Activated CD8-positive, alpha-beta memory T cell treated with anti-CD3 and anti-CD28 coated beads, Interleukin-2, amount 50 U/mL, for 1 hour (primary cell): ENCODE measurements at regions not wholly inside any gene's neighbourhood (a gene's known extent, or its start where the extent isn't known, plus 50 kb on each side); places are given as distances from the start of the nearest gene placed in this dataset.
"Not testable (repeated sequence)": the region's sequence is repeated elsewhere in the genome, so short reads cannot be mapped to it uniquely, and the experiment has no call there.

Source experiments
- DNase-seq: peaks from one replicate; pipeline ENCODE4 v3.0.0-alpha.2; 2020; ENCODE audit errors: extremely low read depth

DNA sequence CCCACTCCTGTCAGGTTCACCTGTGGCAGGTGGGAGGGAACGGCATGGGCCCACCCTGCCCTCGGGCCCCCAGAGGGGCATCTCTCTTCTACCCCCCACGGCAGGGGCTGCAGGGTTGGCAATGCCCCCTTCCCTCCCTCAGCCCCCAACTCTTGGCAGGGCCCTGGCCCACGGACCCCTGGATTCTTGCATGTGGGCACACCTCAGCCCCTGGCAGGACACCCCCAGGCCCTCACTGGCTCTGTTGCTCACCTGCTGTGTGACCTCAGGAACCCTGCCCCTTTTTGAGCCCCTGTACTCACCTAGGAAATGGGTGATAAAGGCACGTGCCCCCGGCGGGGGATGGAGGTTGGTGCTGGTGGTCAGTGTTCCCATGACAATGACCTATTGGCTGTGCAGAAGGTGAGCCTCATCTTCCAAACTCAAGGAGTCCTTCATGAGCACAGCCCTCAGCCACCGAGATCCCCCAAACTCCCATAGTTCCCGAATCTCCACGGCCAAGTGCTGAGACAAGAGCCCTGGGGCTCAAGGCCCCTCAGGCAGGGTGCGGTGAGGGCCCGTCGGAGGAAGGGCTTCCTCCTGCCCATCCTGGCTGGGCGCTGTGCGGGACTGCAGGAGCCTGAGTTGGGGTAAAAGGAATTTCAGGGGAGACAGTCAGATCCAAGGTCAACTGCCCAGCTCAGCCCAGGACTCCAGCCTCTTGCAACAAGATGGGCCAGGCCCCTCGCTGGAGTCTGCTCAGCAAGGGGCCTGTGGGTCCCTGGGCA is 198.2 kb downstream of the IGLL1 start:
- no peak for DNase-seq

DNA sequence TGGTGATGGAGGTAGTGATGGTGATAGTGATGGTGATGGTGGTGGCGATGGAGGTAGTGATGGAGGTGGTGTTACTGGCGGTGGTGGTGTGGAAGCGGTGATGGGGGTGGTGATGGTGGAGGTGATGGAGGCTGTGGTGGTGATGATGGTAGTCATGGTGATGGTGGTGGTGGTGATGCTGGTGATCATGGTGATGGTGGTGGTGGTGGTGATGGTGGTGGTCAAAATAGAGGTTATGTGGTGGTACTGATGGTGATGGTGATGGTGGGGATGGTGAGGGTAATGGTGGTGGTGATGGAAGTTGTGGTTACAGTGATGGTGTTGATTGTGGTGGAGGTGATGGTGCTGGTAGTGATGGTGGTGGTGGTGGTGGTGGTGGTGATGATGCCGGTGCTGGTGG is 199.2 kb downstream of the IGLL1 start:
- DNase-seq = no peak

DNA sequence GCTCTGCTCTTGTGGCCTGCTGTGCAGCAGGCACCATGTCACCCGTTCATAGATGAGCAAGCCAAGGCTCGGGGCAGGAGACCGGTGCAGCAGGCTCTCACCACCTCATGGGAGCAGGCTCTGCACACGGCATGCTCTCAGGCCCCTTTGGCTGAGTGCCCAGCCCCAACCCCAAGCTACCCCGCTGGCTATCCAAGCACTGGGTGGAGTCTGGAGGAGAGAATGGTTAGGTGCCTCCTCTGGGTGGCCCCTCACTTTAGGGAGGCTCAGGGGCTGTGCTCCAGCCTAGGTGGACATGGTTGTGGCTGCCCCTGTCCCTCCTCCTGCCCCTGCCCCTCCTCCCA is 199.9 kb downstream of the IGLL1 start:
- DNase-seq = no peak

DNA sequence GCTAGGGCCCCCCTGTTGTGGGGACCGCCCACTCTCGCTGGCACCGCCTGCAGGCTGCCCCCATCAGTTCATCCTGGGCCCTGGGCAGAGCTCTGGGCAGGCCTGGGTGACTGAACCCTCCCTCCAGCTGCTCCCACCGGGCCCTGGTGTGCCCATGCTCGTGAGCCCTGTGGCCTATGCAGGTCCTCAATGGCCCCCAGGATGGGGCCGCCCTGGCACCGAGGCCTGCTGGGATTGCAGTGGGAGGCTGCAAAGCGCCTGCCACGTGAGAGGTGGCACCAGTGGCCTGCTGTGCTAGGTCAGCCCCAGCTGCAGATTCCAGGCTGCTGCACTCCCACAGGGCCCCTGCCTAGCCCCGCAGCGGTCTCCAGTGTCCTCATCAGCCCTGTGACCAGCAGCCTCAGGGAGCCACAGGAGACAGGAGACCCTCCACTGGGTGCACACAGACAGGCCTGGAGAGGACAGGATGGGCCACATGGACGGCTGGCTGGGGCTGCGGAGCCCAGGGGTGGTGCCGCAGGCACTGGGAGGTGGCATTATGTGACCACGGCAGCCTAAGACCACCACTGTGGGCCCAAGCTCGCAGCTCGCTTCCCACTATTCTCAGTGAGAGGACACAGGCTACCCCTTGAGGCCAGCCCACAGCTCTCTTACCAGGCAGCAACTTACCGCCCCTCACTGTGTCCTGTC is 199.4 kb downstream of the BCR start:
- DNase-seq = not testable (repeated sequence)

DNA sequence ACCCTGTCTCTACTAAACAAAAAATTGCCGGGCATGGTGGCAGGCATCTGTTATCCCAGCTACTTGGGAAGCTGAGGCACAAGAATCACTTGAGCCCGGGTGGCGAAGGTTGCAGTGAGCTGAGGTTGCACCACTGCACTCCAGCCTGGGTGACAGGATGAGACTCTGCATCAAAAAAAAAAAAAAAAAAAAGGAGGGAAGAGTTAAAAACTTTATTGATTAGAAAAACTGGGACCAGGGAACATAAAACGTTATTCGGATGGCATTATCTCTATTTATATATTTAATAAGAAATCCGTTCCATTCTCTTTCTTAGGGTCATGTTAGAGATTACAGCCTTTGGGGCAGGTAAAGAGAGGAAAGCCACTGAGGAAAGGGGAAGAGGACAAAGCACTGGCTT is 197.5 kb downstream of the BCR start:
- no peak for DNase-seq

DNA sequence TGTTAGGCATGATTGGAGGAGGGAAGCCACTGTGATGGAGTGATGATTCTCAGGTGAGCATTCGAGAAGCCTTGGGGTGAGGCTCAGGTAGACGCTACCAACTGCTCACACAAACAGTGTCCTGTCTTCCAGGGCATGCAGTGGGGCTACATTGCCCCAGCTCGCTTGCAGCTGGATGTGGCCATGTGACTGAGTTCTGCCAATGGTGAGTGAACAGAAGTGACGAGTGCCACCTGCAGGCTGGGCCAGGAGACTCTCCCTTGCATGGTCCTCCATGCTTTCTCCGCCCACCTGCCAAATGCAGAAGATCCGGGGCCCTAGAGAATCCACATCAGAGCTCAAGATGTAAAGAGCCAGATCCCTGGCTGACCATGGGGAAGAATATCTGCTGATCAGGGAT is 195.9 kb downstream of the BCR start:
- DNase-seq = no peak

DNA sequence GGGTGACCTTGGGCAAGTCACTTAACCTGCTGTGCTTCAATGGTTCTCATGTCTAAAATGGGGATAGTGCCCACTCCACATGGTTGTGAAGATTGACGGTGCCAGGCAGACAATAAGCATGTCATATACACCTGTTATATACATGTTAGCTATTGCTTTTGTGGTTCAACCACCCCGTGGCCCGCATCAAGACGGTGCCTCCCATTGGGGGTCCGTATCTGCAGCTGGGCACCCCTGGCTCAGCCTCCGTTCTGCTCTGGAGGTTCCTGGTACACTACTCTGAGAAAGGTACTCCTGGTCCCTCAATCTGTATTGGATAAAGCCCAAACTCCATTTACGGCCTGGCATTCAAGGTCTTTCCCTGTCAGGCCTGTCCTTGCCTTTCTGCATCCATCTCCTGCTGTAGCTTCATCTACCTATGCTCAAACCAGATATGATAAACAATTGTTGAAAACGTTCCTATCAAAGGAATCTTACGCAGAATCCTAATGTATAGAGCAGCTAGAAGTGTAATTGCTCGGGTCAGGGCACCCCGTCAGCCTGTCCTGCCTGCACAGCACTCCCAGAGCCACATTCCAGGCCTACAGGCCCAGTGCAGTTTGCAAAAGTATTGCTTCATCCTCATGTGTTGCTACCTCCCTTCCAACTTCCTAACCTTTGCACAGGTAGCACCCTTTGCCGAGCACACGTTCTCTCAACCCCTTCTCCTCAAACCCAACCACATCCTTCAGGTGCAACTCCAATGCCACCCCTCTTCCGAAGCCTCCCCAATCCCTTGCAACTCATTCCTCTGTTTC is 194.9 kb downstream of the BCR start:
- DNase-seq = no peak

DNA sequence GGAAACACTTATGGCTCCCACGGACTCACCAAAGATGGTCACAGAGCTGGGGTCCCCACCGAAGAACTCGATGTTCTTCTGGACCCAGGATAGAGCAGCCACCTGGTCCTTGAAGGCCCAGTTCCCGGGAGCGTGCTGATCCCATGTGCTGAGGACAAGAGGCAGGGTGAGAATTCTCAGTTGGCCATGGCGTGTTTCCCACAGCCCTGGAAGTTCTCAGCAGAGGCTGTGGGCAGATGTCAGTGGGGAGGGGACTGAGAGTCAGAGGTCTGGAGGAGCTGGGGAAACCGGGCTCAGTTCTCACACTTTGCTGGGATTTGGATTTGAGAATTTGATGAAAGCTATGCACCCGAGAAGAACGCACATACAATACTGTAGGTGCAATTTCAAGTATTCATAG is 193.3 kb downstream of the BCR start:
- DNase-seq = no peak

DNA sequence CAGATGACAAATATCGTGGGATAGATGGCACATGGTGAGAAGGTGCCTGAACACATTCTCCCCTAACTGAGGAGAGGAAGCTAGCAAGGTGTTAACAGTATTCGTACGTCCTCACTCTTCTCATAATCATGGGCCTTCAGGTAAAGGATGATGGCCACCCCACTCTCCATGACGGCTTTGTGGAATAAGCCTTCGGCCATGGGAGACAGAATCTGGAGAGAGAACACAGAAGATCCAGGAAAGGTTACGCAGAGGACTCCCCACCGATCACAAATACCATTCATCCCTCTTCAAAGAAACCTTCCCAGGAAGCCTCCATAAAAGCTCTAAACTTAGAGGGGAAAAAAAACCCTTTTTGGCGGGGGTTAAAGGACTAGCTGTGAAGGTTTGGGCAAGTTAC is 189.9 kb downstream of the BCR start:
- no peak for DNase-seq

DNA sequence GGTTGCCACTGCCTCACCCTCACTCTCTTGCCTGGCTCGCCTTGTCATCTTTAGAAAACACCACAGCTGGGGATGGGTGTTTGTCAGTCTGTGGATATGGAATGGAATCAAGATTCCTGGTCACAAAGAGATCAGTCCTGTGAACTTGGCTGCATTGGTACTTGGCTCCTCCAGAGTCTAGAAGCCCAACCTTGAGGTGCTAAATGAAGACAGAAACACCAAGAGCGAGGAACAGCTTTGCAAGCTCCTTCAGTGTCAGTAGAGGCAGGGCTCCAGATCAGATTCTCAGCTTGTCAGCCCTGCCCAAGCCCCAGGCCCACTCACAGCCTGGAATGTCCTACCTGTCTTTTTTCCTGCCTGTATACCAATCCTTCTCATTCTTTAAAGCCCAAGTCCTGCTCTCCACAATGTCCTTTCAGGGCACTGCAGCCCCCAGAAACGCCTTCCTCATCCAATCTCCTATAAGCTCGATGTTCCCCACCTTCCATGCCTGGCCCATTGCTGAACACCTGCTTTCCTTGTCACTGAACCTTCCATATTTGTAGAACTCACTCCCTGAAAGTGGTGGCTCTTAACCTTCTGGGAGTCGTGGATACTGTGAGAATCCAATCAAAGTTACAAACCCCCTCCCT is 188.9 kb downstream of the BCR start:
- no peak for DNase-seq
